Thyroid gland (tissue), 4 donors: ENCODE measurements at regions not wholly inside any gene's neighbourhood (a gene's known extent, or its start where the extent isn't known, plus 50 kb on each side); places are given as distances from the start of the nearest gene placed in this dataset.

Source experiments
- DNase-seq, 2 donors: peaks; one replicate each; pipeline ENCODE4 v3.0.0-alpha.2; 2019
- H3K27ac ChIP-seq, 3 donors: fragments of 200-600 bp; sonication (generic); 1 replicate in 2 of 3; 2 replicates in 1 of 3; pipeline ENCODE4 v1.5.1; 2016 to 2019; ENCODE audit warnings: mild to moderate bottlenecking in 1 of 3, moderate library complexity in 1 of 3
- H3K27me3 ChIP-seq: fragments of 200-600 bp; sonication (generic); one replicate; pipeline ENCODE4 v1.5.1; 2019
- H3K36me3 ChIP-seq, 2 donors: fragments of 200-600 bp; sonication (generic); one replicate each; pipeline ENCODE4 v1.5.1; 2016 to 2019
- H3K4me1 ChIP-seq, 2 donors: fragments of 200-600 bp; sonication (generic); one replicate each; pipeline ENCODE4 v1.5.1; 2017 to 2019
- H3K4me3 ChIP-seq, 3 donors: fragments of 200-600 bp; sonication (generic); replicated peaks in 1 of 3; 1 replicate in 2 of 3; 2 replicates in 1 of 3; pipeline ENCODE4 v1.5.1; 2016; ENCODE audit warnings: mild to moderate bottlenecking in 1 of 3
- H3K9me3 ChIP-seq: fragments of 200-600 bp; sonication (generic); one replicate; pipeline ENCODE4 v1.5.1; 2017
- CTCF ChIP-seq, 6 experiments: fragments of 200-600 bp in 3 of 6; fragments of 450-650 bp in 3 of 6; sonication (generic) in 3 of 6; IDR thresholded peaks; one replicate each; pipeline ENCODE4 v1.5.1; 2016 to 2019; ENCODE audit warnings: antibody characterized with exemption in 6 of 6, mild to moderate bottlenecking in 2 of 6, inconsistent platforms in 1 of 6, moderate library complexity in 1 of 6
- POLR2A ChIP-seq, 2 donors: fragments of 450-650 bp; IDR thresholded peaks; one replicate each; pipeline ENCODE4 v1.6.1; 2017; ENCODE audit warnings: antibody characterized with exemption in 2 of 2, mild to moderate bottlenecking in 2 of 2, moderate library complexity in 1 of 2
- WGBS, 2 donors: methylation state at CpG; one replicate each; pipeline ENCODE4 v1.1.5; 2017; 5-methylcytosine and 5-hydroxymethylcytosine counted together
- intact Hi-C: fragments of 100-400 bp; cut with DNase I; formaldehyde crosslinking; loops from one replicate; pipeline ENCODE4 v1.15.1; 2023

- Histone ChIP-seq H3K9me3 (no peaks in the 10 kb centered on the region), H3K27me3 (no peaks in the 10 kb centered on the region), H3K4me1 (no peaks in the 10 kb centered on the region), H3K27ac (no peak overlapping the region), H3K36me3 (no peaks in the 10 kb centered on the region), H3K4me3 (no peak overlapping the region)
- TF ChIP-seq CTCF (IDR thresholded peaks at IDR 0.05) (no peak), POLR2A (IDR thresholded peaks at IDR 0.05) (no peak)
- 93 to 94% methylated on average over 4 of the region's 4 CpGs for WGBS, 2 donors
- intact Hi-C loops = loop anchor here (5.0 kb wide), 1 partner anchor 48 kb away; no protein-coding TSS in a partner anchor
- DNase-seq = no peak
Observed at GRCh38 chr9:4365055-4365454, 65.2 kb upstream of the GLIS3 start.

GRCh38 chr9:4362281-4362680, 62.4 kb upstream of the GLIS3 start:
- no peak overlapping the region for H3K27ac ChIP-seq
- no peak overlapping the region for H3K4me3 ChIP-seq
- H3K9me3 ChIP-seq = no peaks in the 10 kb centered on the region
- no peak for DNase-seq
- no peaks in the 10 kb centered on the region for H3K27me3 ChIP-seq
- TF ChIP-seq CTCF (IDR thresholded peaks at IDR 0.05) = no peak
- no peak for TF ChIP-seq POLR2A (IDR thresholded peaks at IDR 0.05)
- 82 to 88% methylated on average over 4 of the region's 4 CpGs for WGBS, 2 donors
- intact Hi-C loops = no loop called here
- H3K36me3 ChIP-seq = no peaks in the 10 kb centered on the region
- no peaks in the 10 kb centered on the region for H3K4me1 ChIP-seq

GRCh38 chr9:4359016-4359415, 59.1 kb upstream of the GLIS3 start:
- H3K27ac ChIP-seq = no peak overlapping the region
- TF ChIP-seq POLR2A (IDR thresholded peaks at IDR 0.05) (no peak), CTCF (IDR thresholded peaks at IDR 0.05) (no peak)
- H3K4me3 ChIP-seq = no peak overlapping the region
- no peaks in the 10 kb centered on the region for H3K4me1 ChIP-seq
- H3K27me3 ChIP-seq = no peaks in the 10 kb centered on the region
- no peaks in the 10 kb centered on the region for H3K9me3 ChIP-seq
- intact Hi-C loops = no loop called here
- 92 to 95% methylated on average over 8 of the region's 8 CpGs for WGBS, 2 donors
- H3K36me3 ChIP-seq = no peaks in the 10 kb centered on the region
- DNase-seq = no peak

- TF ChIP-seq POLR2A (IDR thresholded peaks at IDR 0.05) (no peak), CTCF (IDR thresholded peaks at IDR 0.05) (no peak)
- 92 to 94% methylated on average over 3 of the region's 3 CpGs for WGBS, 2 donors
- no peak overlapping the region for H3K27ac ChIP-seq
- no peaks in the 10 kb centered on the region for H3K27me3 ChIP-seq
- no peak overlapping the region for H3K4me3 ChIP-seq
- H3K9me3 ChIP-seq = no peaks in the 10 kb centered on the region
- no peak for DNase-seq
- intact Hi-C loops = no loop called here
- no peaks in the 10 kb centered on the region for H3K4me1 ChIP-seq
- H3K36me3 ChIP-seq = no peaks in the 10 kb centered on the region
Observed at GRCh38 chr9:4357929-4358328, 58.1 kb upstream of the GLIS3 start.

GRCh38 chr9:4356306-4356705, 56.4 kb upstream of the GLIS3 start:
- no peak for TF ChIP-seq CTCF (IDR thresholded peaks at IDR 0.05)
- no peak for TF ChIP-seq POLR2A (IDR thresholded peaks at IDR 0.05)
- intact Hi-C loops = no loop called here
- no peak overlapping the region for H3K27ac ChIP-seq

More at GRCh38 chr9:4356306-4356705, 56.4 kb upstream of the GLIS3 start:
- no peak overlapping the region for H3K4me3 ChIP-seq
- H3K4me1 ChIP-seq = no peaks in the 10 kb centered on the region
- H3K27me3 ChIP-seq = no peaks in the 10 kb centered on the region
- no peak for DNase-seq
- no peaks in the 10 kb centered on the region for H3K36me3 ChIP-seq
- H3K9me3 ChIP-seq = no peaks in the 10 kb centered on the region
- 62 to 79% methylated on average over 2 of the region's 2 CpGs for WGBS, 2 donors
